ENCODE measurements at regions not wholly inside any gene's neighbourhood (a gene's known extent, or its start where the extent isn't known, plus 50 kb on each side); places are given as distances from the start of the nearest gene placed in this dataset.
"Not testable (repeated sequence)": the region's sequence is repeated elsewhere in the genome, so short reads cannot be mapped to it uniquely, and the experiment has no call there.

DNA sequence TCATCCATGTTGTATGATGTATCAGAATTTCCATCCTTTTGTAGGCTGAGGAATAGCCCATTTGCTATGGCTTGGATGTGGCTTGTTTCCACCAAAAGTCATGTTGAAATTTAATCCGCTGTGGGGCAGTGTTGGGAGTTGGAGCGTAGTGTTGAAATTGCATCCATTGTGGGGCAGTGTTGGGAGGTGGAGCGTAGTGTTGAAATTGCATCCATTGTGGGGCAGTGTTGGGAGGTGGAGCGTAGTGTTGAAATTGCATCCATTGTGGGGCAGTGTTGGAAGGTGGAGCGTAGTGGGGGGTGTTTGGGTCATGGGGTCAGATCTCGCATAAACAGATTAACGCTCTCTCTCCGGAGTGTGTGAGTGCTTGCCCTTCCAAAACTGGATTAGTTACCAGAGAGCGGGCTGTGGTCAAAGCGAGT is 53.9 kb upstream of the OTOS start:
- TF ChIP-seq BHLHE40 (IDR thresholded peaks at IDR 0.05; ENCODE audit: borderline replicate concordance); SP1 (IDR thresholded peaks at IDR 0.05); CTBP1 (IDR thresholded peaks at IDR 0.05; ENCODE audit: borderline replicate concordance); TARDBP (IDR thresholded peaks at IDR 0.05); FOXM1 (IDR thresholded peaks at IDR 0.05; ENCODE audit: borderline replicate concordance); LEF1 (IDR thresholded peaks at IDR 0.05; ENCODE audit: borderline replicate concordance); ELF4 (IDR thresholded peaks at IDR 0.05); FOXA1 (IDR thresholded peaks at IDR 0.05); ZNF384 (IDR thresholded peaks at IDR 0.05); HDGF (IDR thresholded peaks at IDR 0.05; ENCODE audit: borderline replicate concordance): not testable (repeated sequence)
- TF ChIP-seq, protein P1, sequence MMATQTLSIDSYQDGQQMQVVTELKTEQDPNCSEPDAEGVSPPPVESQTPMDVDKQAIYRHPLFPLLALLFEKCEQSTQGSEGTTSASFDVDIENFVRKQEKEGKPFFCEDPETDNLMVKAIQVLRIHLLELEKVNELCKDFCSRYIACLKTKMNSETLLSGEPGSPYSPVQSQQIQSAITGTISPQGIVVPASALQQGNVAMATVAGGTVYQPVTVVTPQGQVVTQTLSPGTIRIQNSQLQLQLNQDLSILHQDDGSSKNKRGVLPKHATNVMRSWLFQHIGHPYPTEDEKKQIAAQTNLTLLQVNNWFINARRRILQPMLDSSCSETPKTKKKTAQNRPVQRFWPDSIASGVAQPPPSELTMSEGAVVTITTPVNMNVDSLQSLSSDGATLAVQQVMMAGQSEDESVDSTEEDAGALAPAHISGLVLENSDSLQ (IDR thresholded peaks at IDR 0.05): not testable (repeated sequence)
